Neuronal stem cell (in vitro differentiated cells): ENCODE measurements at regions not wholly inside any gene's neighbourhood (a gene's known extent, or its start where the extent isn't known, plus 50 kb on each side); places are given as distances from the start of the nearest gene placed in this dataset.

Experiments used
- DNase-seq: peaks from one replicate; pipeline ENCODE4 v3.0.0-alpha.2; 2013; ENCODE audit warnings: low spot score
- H2AFZ ChIP-seq: one replicate; pipeline ENCODE4 v1.6.1; 2013; ENCODE audit warnings: mild to moderate bottlenecking, low read length, inconsistent platforms
- H2AK5ac ChIP-seq: 2 replicates; pipeline ENCODE4 v1.6.1; 2013; ENCODE audit warnings: low read depth, mild to moderate bottlenecking, inconsistent platforms, low read length, moderate library complexity, mixed read lengths
- H2BK120ac ChIP-seq: 2 replicates; pipeline ENCODE4 v1.6.1; 2013; ENCODE audit warnings: low read depth, mild to moderate bottlenecking, inconsistent platforms, low read length, moderate library complexity, mixed read lengths
- H2BK12ac ChIP-seq: one replicate; pipeline ENCODE4 v1.6.1; 2013; ENCODE audit warnings: low read length, inconsistent platforms
- H2BK15ac ChIP-seq: 2 replicates; pipeline ENCODE4 v1.6.1; 2013; ENCODE audit warnings: mild to moderate bottlenecking, low read length, inconsistent platforms, mixed read lengths
- H2BK5ac ChIP-seq: one replicate; pipeline ENCODE4 v1.6.1; 2013; ENCODE audit warnings: inconsistent platforms, mild to moderate bottlenecking, low read length, moderate library complexity
- H3K14ac ChIP-seq: one replicate; pipeline ENCODE4 v1.6.1; 2013; ENCODE audit warnings: low read length, inconsistent platforms
- H3K18ac ChIP-seq: 2 replicates; pipeline ENCODE4 v1.6.1; 2013; ENCODE audit warnings: low read length, inconsistent platforms
- H3K23ac ChIP-seq: 2 replicates; pipeline ENCODE4 v1.6.1; 2013; ENCODE audit warnings: low read depth, mild to moderate bottlenecking, mixed read lengths, low read length, inconsistent platforms; ENCODE audit not compliant: poor library complexity
- H3K27ac ChIP-seq: replicated peaks from 3 replicates; pipeline ENCODE4 v1.5.1; 2013; ENCODE audit warnings: low read length, inconsistent platforms
- H3K27me3 ChIP-seq, 3 experiments: 2 replicates each; pipeline ENCODE4 v1.6.1; 2013; ENCODE audit warnings: low read length in 3 of 3, mild to moderate bottlenecking in 2 of 3, inconsistent platforms in 1 of 3, low read depth in 1 of 3, mixed read lengths in 1 of 3, moderate library complexity in 1 of 3; ENCODE audit not compliant: control insufficient read depth in 3 of 3, insufficient read depth in 3 of 3
- H3K36me3 ChIP-seq, 2 donors: replicated peaks in 1 of 2; 2 replicates each; pipeline ENCODE4 v1.6.1; 2013; ENCODE audit warnings: low read length in 2 of 2; ENCODE audit not compliant: control insufficient read depth in 2 of 2, insufficient read depth in 2 of 2
- H3K4ac ChIP-seq: 2 replicates; pipeline ENCODE4 v1.6.1; 2013; ENCODE audit warnings: inconsistent platforms, mild to moderate bottlenecking, low read length, moderate library complexity
- H3K4me1 ChIP-seq, 2 donors: 1 replicate in 1 of 2; 2 replicates in 1 of 2; pipeline ENCODE4 v1.6.1; 2013; ENCODE audit warnings: low read length in 2 of 2, low read depth in 1 of 2; ENCODE audit not compliant: control insufficient read depth in 2 of 2, insufficient read depth in 1 of 2
- H3K4me2 ChIP-seq: one replicate; pipeline ENCODE4 v1.6.1; 2013; ENCODE audit warnings: mild to moderate bottlenecking, low read length, inconsistent platforms; ENCODE audit not compliant: insufficient read depth, poor library complexity, severe bottlenecking
- H3K4me3 ChIP-seq, 2 donors: 2 replicates each; pipeline ENCODE4 v1.5.1; 2013; ENCODE audit warnings: low read length in 2 of 2, mild to moderate bottlenecking in 2 of 2, inconsistent platforms in 1 of 2, moderate library complexity in 1 of 2
- H3K79me1 ChIP-seq: one replicate; pipeline ENCODE4 v1.6.1; 2013; ENCODE audit warnings: low read depth, mild to moderate bottlenecking, inconsistent platforms, low read length, moderate library complexity
- H3K9ac ChIP-seq: one replicate; pipeline ENCODE4 v1.6.1; 2013; ENCODE audit warnings: mild to moderate bottlenecking, low read depth, low read length, inconsistent platforms; ENCODE audit not compliant: poor library complexity
- H3K9me3 ChIP-seq, 2 donors: replicated peaks in 1 of 2; 2 replicates each; pipeline versions ENCODE3 to v1.6.1; 2013; ENCODE audit warnings: low read length in 2 of 2, mild to moderate bottlenecking in 2 of 2, inconsistent platforms in 1 of 2, low read depth in 1 of 2, mixed read lengths in 1 of 2, moderate library complexity in 1 of 2; ENCODE audit not compliant: control insufficient read depth in 2 of 2, insufficient read depth in 1 of 2
- H4K8ac ChIP-seq: one replicate; pipeline ENCODE4 v1.6.1; 2013; ENCODE audit warnings: low read depth, mild to moderate bottlenecking, inconsistent platforms, low read length, moderate library complexity
- H4K91ac ChIP-seq: one replicate; pipeline ENCODE4 v1.6.1; 2013; ENCODE audit warnings: low read length, low read depth, mild to moderate bottlenecking, inconsistent platforms; ENCODE audit not compliant: poor library complexity
- WGBS, 2 donors: extraction: QIAGEN DNeasy Blood & Tissue Kit; methylation state at CpG; one replicate each; pipeline ENCODE4 v1.1.7; 2013; ENCODE audit warnings: missing lambda C conversion rate in 2 of 2, mixed read lengths in 1 of 2; ENCODE audit not compliant: insufficient read length in 2 of 2, insufficient replicate concordance in 1 of 2; ENCODE audit errors: extremely low coverage in 2 of 2; 5-methylcytosine and 5-hydroxymethylcytosine counted together

- Histone ChIP-seq H2BK120ac (no peak overlapping the region), H4K91ac (no peak overlapping the region), H4K8ac (no peak overlapping the region), H2BK5ac (peak overlapping the region; percentile 16), H3K23ac (no peak overlapping the region), H3K9me3 (no peaks in the 10 kb centered on the region), H3K36me3 (no peaks in the 10 kb centered on the region), H3K18ac (peak overlapping the region; percentile 1), H3K4me1 (peaks cover 15 to 42% of the 10 kb centered on the region in 2 donors), H3K27ac (no peak overlapping the region), H3K14ac (no peak overlapping the region), H3K79me1 (no peaks in the 10 kb centered on the region), H2BK12ac (no peak overlapping the region), H3K27me3 (peaks cover 0 to 10% (median 0%) of the 10 kb centered on the region in 3 experiments), H2AFZ (no peak overlapping the region), H2BK15ac (peak overlapping the region; percentile 42), H3K4me2 (no peak overlapping the region), H2AK5ac (peak overlapping the region; percentile 48), H3K4ac (no peak overlapping the region), H3K9ac (no peak overlapping the region), H3K4me3 (no peak overlapping the region)
- DNase-seq, result no peak
- no CpG with 5 or more reads among the region's 4 CpGs for WGBS, 2 donors
These were observed 70.4 kb upstream of the DLG1 start for GRCh38 chr3:197368821-197369220.

GRCh38 chr3:197368330-197368729 is 69.9 kb upstream of the DLG1 start:
- Histone ChIP-seq H3K18ac (no peak overlapping the region), H2BK15ac (no peak overlapping the region), H2BK120ac (no peak overlapping the region), H2AK5ac (no peak overlapping the region), H3K4me3 (no peak overlapping the region), H3K4me1 (peaks cover 19 to 46% of the 10 kb centered on the region in 2 donors), H3K4ac (no peak overlapping the region), H3K27ac (peak overlapping the region; percentile 19), H3K4me2 (no peak overlapping the region), H4K8ac (no peak overlapping the region), H3K79me1 (no peaks in the 10 kb centered on the region), H3K27me3 (peaks cover 0 to 10% (median 0%) of the 10 kb centered on the region in 3 experiments), H2BK5ac (no peak overlapping the region), H3K14ac (no peak overlapping the region), H3K36me3 (no peaks in the 10 kb centered on the region), H3K9me3 (no peaks in the 10 kb centered on the region), H2BK12ac (no peak overlapping the region), H2AFZ (peak overlapping the region; percentile 12), H3K9ac (no peak overlapping the region), H3K23ac (no peak overlapping the region), H4K91ac (no peak overlapping the region)
- WGBS, 2 donors, result no CpG with 5 or more reads among the region's 4 CpGs
- DNase-seq, result no peak

- Histone ChIP-seq H3K18ac (peak overlapping the region; percentile 94), H2BK12ac (peak overlapping the region; percentile 64), H2BK5ac (no peak overlapping the region), H3K4me2 (no peak overlapping the region), H3K4me1 (peaks cover 19 to 41% of the 10 kb centered on the region in 2 donors), H4K8ac (no peak overlapping the region), H3K27me3 (peaks cover 0 to 7% (median 0%) of the 10 kb centered on the region in 3 experiments), H3K36me3 (no peaks in the 10 kb centered on the region), H3K27ac (no peak overlapping the region), H2AFZ (no peak overlapping the region), H3K14ac (no peak overlapping the region), H3K23ac (no peak overlapping the region), H3K79me1 (no peaks in the 10 kb centered on the region), H3K4me3 (no peak overlapping the region), H4K91ac (no peak overlapping the region), H3K4ac (peak overlapping the region; percentile 60), H3K9me3 (no peaks in the 10 kb centered on the region), H2BK15ac (peak overlapping the region; percentile 59), H3K9ac (no peak overlapping the region), H2BK120ac (no peak overlapping the region), H2AK5ac (peak overlapping the region; percentile 98)
- no peak for DNase-seq
- WGBS, 2 donors, result no CpG with 5 or more reads among the region's 13 CpGs
These were observed 68.8 kb upstream of the DLG1 start for GRCh38 chr3:197367081-197367780.

GRCh38 chr3:197366301-197367044 is 68.1 kb upstream of the DLG1 start:
- H3K79me1 ChIP-seq, result no peaks in the 10 kb centered on the region
- no CpG with 5 or more reads among the region's 13 CpGs for whole genome bisulfite sequencing, 2 donors
- no peak overlapping the region for H2BK120ac ChIP-seq
- DNase-seq, result no peak
- H2AFZ ChIP-seq, result no peak overlapping the region
- peak overlapping the region; percentile 98 for H2AK5ac ChIP-seq
- H3K9me3 ChIP-seq, result no peaks in the 10 kb centered on the region
- no peak overlapping the region for H3K9ac ChIP-seq
- H2BK15ac ChIP-seq, result peak overlapping the region; percentile 59
- no peak overlapping the region for H2BK5ac ChIP-seq
- H3K14ac ChIP-seq, result no peak overlapping the region
- no peak overlapping the region for H3K4ac ChIP-seq
- peaks cover 19 to 38% of the 10 kb centered on the region in 2 donors for H3K4me1 ChIP-seq
- no peak overlapping the region for H3K23ac ChIP-seq
- H4K8ac ChIP-seq, result no peak overlapping the region
- H3K27ac ChIP-seq, result no peak overlapping the region
- H3K18ac ChIP-seq, result peak overlapping the region; percentile 31
- no peak overlapping the region for H2BK12ac ChIP-seq
- no peak overlapping the region for H3K4me3 ChIP-seq
- H3K27me3 ChIP-seq, result peaks cover 0 to 7% (median 0%) of the 10 kb centered on the region in 3 experiments
- no peak overlapping the region for H3K4me2 ChIP-seq
- H3K36me3 ChIP-seq, result no peaks in the 10 kb centered on the region
- no peak overlapping the region for H4K91ac ChIP-seq
